Cardiac muscle cell (in vitro differentiated cells and primary cell): ENCODE measurements at regions not wholly inside any gene's neighbourhood (a gene's known extent, or its start where the extent isn't known, plus 50 kb on each side); places are given as distances from the start of the nearest gene placed in this dataset.
"Not testable (repeated sequence)": the region's sequence is repeated elsewhere in the genome, so short reads cannot be mapped to it uniquely, and the experiment has no call there.

Experiments used
- DNase-seq, 2 donors: peaks; one replicate each; pipeline versions ENCODE4 v3.0.0 to v3.0.0-alpha.2; 2010 to 2017; ENCODE audit warnings: low read depth in 1 of 2, low spot score in 1 of 2
- H3K27ac ChIP-seq: fragments of 200-600 bp; sonication (generic); 2 replicates; pipeline ENCODE4 v1.5.1; 2016
- H3K27me3 ChIP-seq: fragments of 200-600 bp; sonication (generic); 2 replicates; pipeline ENCODE4 v1.6.0; 2016; ENCODE audit warnings: control low read depth
- H3K36me3 ChIP-seq: fragments of 200-600 bp; sonication (generic); 2 replicates; pipeline ENCODE4 v1.5.1; 2016; ENCODE audit warnings: control low read depth
- H3K4me1 ChIP-seq: fragments of 200-600 bp; sonication (generic); 2 replicates; pipeline ENCODE4 v1.8.1; 2017; ENCODE audit warnings: low read depth, mild to moderate bottlenecking, mixed run types
- H3K4me3 ChIP-seq: fragments of 200-600 bp; sonication (generic); 2 replicates; pipeline ENCODE4 v1.5.1; 2016; ENCODE audit warnings: mild to moderate bottlenecking
- H3K9me3 ChIP-seq: fragments of 200-600 bp; sonication (generic); 2 replicates; pipeline ENCODE4 v1.5.1; 2017; ENCODE audit warnings: low read depth, mild to moderate bottlenecking, control low read depth
- CTCF ChIP-seq: IDR thresholded peaks from 2 replicates; pipeline ENCODE4 v1.5.1; 2012; ENCODE audit warnings: low read depth, mild to moderate bottlenecking, low read length

- Histone ChIP-seq H3K36me3 (no peaks in the 10 kb centered on the region), H3K4me1 (no peaks in the 10 kb centered on the region), H3K4me3 (no peak overlapping the region), H3K27me3 (no peaks in the 10 kb centered on the region), H3K9me3 (no peaks in the 10 kb centered on the region), H3K27ac (no peak overlapping the region)
- no peak for TF ChIP-seq CTCF
- DNase-seq, result no peak
Observed at GRCh38 chr1:55437692-55438091, 222.5 kb upstream of the USP24 start.

GRCh38 chr1:55430720-55431119 lies 215.6 kb upstream of the USP24 start:
- not testable (repeated sequence) for H3K36me3 ChIP-seq, H3K4me1 ChIP-seq, DNase-seq, H3K27me3 ChIP-seq, H3K9me3 ChIP-seq, H3K4me3 ChIP-seq, H3K27ac ChIP-seq

- H3K4me1 ChIP-seq, H3K27me3 ChIP-seq, H3K36me3 ChIP-seq, H3K4me3 ChIP-seq, DNase-seq, H3K27ac ChIP-seq, H3K9me3 ChIP-seq: not testable (repeated sequence)
Observed at GRCh38 chr1:55430206-55430605, 215.0 kb upstream of the USP24 start.

- Histone ChIP-seq H3K27me3 (no peaks in the 10 kb centered on the region), H3K27ac (peak overlapping the region; percentile 54), H3K4me1 (no peaks in the 10 kb centered on the region), H3K9me3 (no peaks in the 10 kb centered on the region), H3K36me3 (no peaks in the 10 kb centered on the region), H3K4me3 (no peak overlapping the region)
- no peak for TF ChIP-seq CTCF
- DNase-seq, result peak in 1 of 2 donors; percentile 96
Observed at GRCh38 chr1:55428944-55429931, 214.1 kb upstream of the USP24 start.

GRCh38 chr1:55428231-55428630 lies 213.1 kb upstream of the USP24 start:
- Histone ChIP-seq H3K4me1 (no peaks in the 10 kb centered on the region), H3K9me3 (no peaks in the 10 kb centered on the region), H3K27me3 (no peaks in the 10 kb centered on the region), H3K4me3 (no peak overlapping the region), H3K27ac (no peak overlapping the region), H3K36me3 (no peaks in the 10 kb centered on the region)
- no peak for TF ChIP-seq CTCF
- peak in 1 of 2 donors; percentile 23 for DNase-seq

- no peaks in the 10 kb centered on the region for H3K4me1 ChIP-seq
- no peak for DNase-seq
- no peak overlapping the region for H3K27ac ChIP-seq
- no peaks in the 10 kb centered on the region for H3K36me3 ChIP-seq
- H3K27me3 ChIP-seq, result no peaks in the 10 kb centered on the region
- TF ChIP-seq CTCF, result no peak
- no peak overlapping the region for H3K4me3 ChIP-seq
- H3K9me3 ChIP-seq, result no peaks in the 10 kb centered on the region
Observed at GRCh38 chr1:55427606-55428005, 212.4 kb upstream of the USP24 start.
